K562 (cell line): ENCODE measurements at regions not wholly inside any gene's neighbourhood (a gene's known extent, or its start where the extent isn't known, plus 50 kb on each side); places are given as distances from the start of the nearest gene placed in this dataset.

Source experiments
- ATAC-seq: fragments of 200-7000 bp; cut with Tn5 transposase; 3 replicates; pipeline ENCODE4 v1.9.1; 2020; ENCODE audit warnings: moderate library complexity
- BruUV-seq: library from RNA; stranded (reverse); fragments of 400-500 nt; replicated peaks from 2 replicates; lab custom pipeline; 2021; lab: Mats Ljungman, UMichigan
- CTCF ChIA-PET: fragments of 300-600 bp; formaldehyde crosslinking; extraction: SDS; loops from one replicate; lab custom pipeline; 2021; ENCODE audit warnings: low intra/inter-chr PET ratio; lab: Yijun Ruan, JAX
- POLR2A ChIA-PET: fragments of 300-600, 350-650 bp; sonication (Branson Sonifier 250); formaldehyde crosslinking; extraction: SDS; loops from one replicate; lab custom pipeline; 2021; ENCODE audit warnings: antibody characterized with exemption, inconsistent platforms; lab: Yijun Ruan, JAX
- DNase-seq, 4 experiments: peaks; one replicate each; pipeline versions ENCODE4 v3.0.0 to v3.0.0-alpha.2; 2011 to 2018; ENCODE audit warnings: low spot score in 3 of 4, mixed read lengths in 3 of 4; ENCODE audit errors: extremely low read depth in 1 of 4
- FAIRE-seq: peaks from 2 replicates; lab custom pipeline; 2011; peaks lifted over from hg19 to GRCh38; lab: Jason Lieb, UNC
- H2AFZ ChIP-seq: 2 replicates; pipeline ENCODE4 v1.6.0; 2011; ENCODE audit warnings: low read depth, low read length, control low read depth, inconsistent platforms
- H3K27ac ChIP-seq: fragments of 200-600 bp; 3 replicates; pipeline ENCODE4 v1.8.0; 2011; ENCODE audit warnings: low read depth, mild to moderate bottlenecking, control low read depth, inconsistent platforms, low read length, moderate library complexity, mixed read lengths; ENCODE audit errors: extremely low read depth
- H3K27me3 ChIP-seq, 2 experiments: fragments of 300-600 bp in 1 of 2; 2 replicates in 1 of 2; 3 replicates in 1 of 2; pipeline versions ENCODE4 v1.6.0 to v1.8.0; 2011; ENCODE audit warnings: inconsistent platforms in 2 of 2, low read length in 2 of 2, mild to moderate bottlenecking in 1 of 2, mixed read lengths in 1 of 2, moderate library complexity in 1 of 2; ENCODE audit not compliant: control insufficient read depth in 2 of 2, insufficient read depth in 2 of 2
- H3K36me3 ChIP-seq: fragments of 300-600 bp; 3 replicates; pipeline ENCODE4 v1.8.0; 2011; ENCODE audit warnings: mild to moderate bottlenecking, low read length, inconsistent platforms; ENCODE audit not compliant: control insufficient read depth, insufficient read depth
- H3K4me1 ChIP-seq, 2 experiments: fragments of 200-600 bp in 1 of 2; replicated peaks in 1 of 2; 2 replicates in 1 of 2; 3 replicates in 1 of 2; pipeline versions ENCODE4 v1.5.1 to v1.8.0; 2011; ENCODE audit warnings: inconsistent platforms in 2 of 2, low read length in 2 of 2, mild to moderate bottlenecking in 1 of 2, mixed read lengths in 1 of 2, moderate library complexity in 1 of 2; ENCODE audit not compliant: control insufficient read depth in 2 of 2, insufficient read depth in 2 of 2
- H3K4me2 ChIP-seq: 2 replicates; pipeline ENCODE4 v1.6.1; 2011; ENCODE audit warnings: low read length, control low read depth, inconsistent platforms, mixed read lengths; ENCODE audit not compliant: insufficient read depth
- H3K4me3 ChIP-seq: fragments of 200-600 bp; sonication (generic), shearing (Covaris generic); 2 replicates; pipeline ENCODE4 v1.5.1; 2016; ENCODE audit warnings: control low read depth, inconsistent platforms
- H3K79me2 ChIP-seq: fragments of 200-600 bp; 3 replicates; pipeline ENCODE4 v1.8.0; 2011; ENCODE audit warnings: low read length, inconsistent platforms; ENCODE audit not compliant: control insufficient read depth, insufficient read depth
- H3K9ac ChIP-seq, 2 experiments: 2 replicates each; pipeline versions ENCODE4 v1.6.0 to v1.6.1; 2011; ENCODE audit warnings: low read depth in 2 of 2, low read length in 2 of 2, control low read depth in 1 of 2, inconsistent platforms in 1 of 2, mild to moderate bottlenecking in 1 of 2, mixed read lengths in 1 of 2; ENCODE audit not compliant: insufficient read depth in 1 of 2
- H3K9me1 ChIP-seq: one replicate; pipeline ENCODE4 v1.6.0; 2011; ENCODE audit warnings: inconsistent platforms, mild to moderate bottlenecking, low read length, moderate library complexity; ENCODE audit not compliant: control insufficient read depth, insufficient read depth
- H3K9me3 ChIP-seq: replicated peaks from 2 replicates; pipeline ENCODE4 v1.5.1; 2011; ENCODE audit warnings: low read depth, low read length, inconsistent platforms; ENCODE audit not compliant: control insufficient read depth, insufficient read depth
- H4K20me1 ChIP-seq: replicated peaks from 2 replicates; pipeline ENCODE4 v1.6.1; 2011; ENCODE audit warnings: low read length, inconsistent platforms, mixed read lengths; ENCODE audit not compliant: control insufficient read depth, insufficient read depth
- CBFA2T2 ChIP-seq: fragments of 450-650 bp; conservative IDR thresholded peaks from 2 replicates; pipeline ENCODE4 v1.6.1; 2017; ENCODE audit warnings: mild to moderate bottlenecking
- CHAMP1 ChIP-seq: fragments of 450-650 bp; IDR thresholded peaks from 2 replicates; pipeline ENCODE4 v1.6.1; 2016; ENCODE audit warnings: mild to moderate bottlenecking
- DACH1 ChIP-seq: fragments of 450-650 bp; IDR thresholded peaks from 2 replicates; pipeline ENCODE4 v1.6.1; 2018; ENCODE audit not compliant: partially characterized antibody
- HIVEP1 ChIP-seq: fragments of 250-450 bp; sonication (Bioruptor Pico); IDR thresholded peaks from 2 replicates; pipeline ENCODE4 v1.4.0; 2020; ENCODE audit warnings: mild to moderate bottlenecking
- KLF16 ChIP-seq: IDR thresholded peaks from 2 replicates; pipeline ENCODE4 v1.6.1; 2016; ENCODE audit warnings: antibody characterized with exemption
- MIER1 ChIP-seq: fragments of 450-650 bp; IDR thresholded peaks from 2 replicates; pipeline ENCODE4 v1.6.1; 2016; ENCODE audit warnings: antibody characterized with exemption, mild to moderate bottlenecking, low read depth
- RAD51 ChIP-seq: fragments of 450-650 bp; IDR thresholded peaks from 2 replicates; pipeline ENCODE4 v1.7.1; 2016; ENCODE audit warnings: low read depth, mild to moderate bottlenecking, borderline replicate concordance
- TFE3 ChIP-seq: fragments of 450-650 bp; formaldehyde crosslinking; IDR thresholded peaks from 2 replicates; pipeline ENCODE4 v1.4.0; 2020; ENCODE audit warnings: mild to moderate bottlenecking, mixed read lengths
- TOE1 ChIP-seq, 2 experiments: fragments of 450-650 bp in 1 of 2; sonication (generic) in 1 of 2; formaldehyde crosslinking in 1 of 2; IDR thresholded peaks; 2 replicates each; pipeline versions ENCODE4 v1.7.1 to v1.8.0; 2016 to 2022; ENCODE audit warnings: borderline replicate concordance in 2 of 2, mild to moderate bottlenecking in 2 of 2, antibody characterized with exemption in 1 of 2, inconsistent platforms in 1 of 2, low read depth in 1 of 2, missing genetic modification reagents in 1 of 2, moderate library complexity in 1 of 2
- WGBS: fragments of 100-300 bp; shearing (Covaris generic); methylation state at CpG from one replicate; pipeline ENCODE4 v1.1.6; 2016; ENCODE audit warnings: low coverage, mixed read lengths; ENCODE audit not compliant: insufficient coverage; ENCODE audit errors: missing lambda C conversion rate; 5-methylcytosine and 5-hydroxymethylcytosine counted together
- in situ Hi-C: fragments of 300-500 bp; cut with MboI; formaldehyde crosslinking; loops from 4 replicates; pipeline ENCODE4 v1.15.0; 2018; ENCODE audit warnings: inconsistent platforms, mixed read lengths
- intact Hi-C: fragments of 100-400 bp; cut with micrococcal nuclease; formaldehyde crosslinking; loops from 2 replicates; pipeline ENCODE4 v1.14.2; 2022
- TF ChIP-seq, protein P1 (sequence below): sonication (generic); formaldehyde crosslinking; IDR thresholded peaks from 2 replicates; pipeline ENCODE4 v1.5.0; 2020; ENCODE audit warnings: missing genetic modification reagents

GRCh38 chr7:67732898-67733297 is 736.3 kb downstream of the TYW1 start (continued):
- TF ChIP-seq CHAMP1 (0 out of 2 replicates have a peak, but pooled peaks have one; percentile 39), KLF16 (no peak), DACH1 (peak; percentile 97)

DNA sequence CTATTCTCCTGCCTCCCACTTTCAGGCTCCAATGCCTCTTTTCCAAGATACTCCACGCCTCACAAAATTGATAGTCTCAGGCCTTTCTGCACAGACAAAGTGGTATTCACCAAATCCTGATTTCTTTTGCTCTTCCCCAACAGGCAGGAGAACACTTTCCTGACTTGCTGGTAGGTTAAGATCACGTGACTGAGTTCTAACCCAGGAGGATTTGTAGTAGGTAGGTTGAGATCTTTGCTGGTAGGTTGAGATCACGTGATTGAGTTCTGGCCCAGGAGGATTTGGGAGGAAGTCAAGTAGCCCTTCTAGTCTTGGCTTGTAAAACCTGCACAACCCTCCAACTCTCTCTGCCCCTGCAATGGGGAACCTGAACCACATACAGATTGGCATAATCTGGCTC is 741.5 kb downstream of the TYW1 start:
- DNase-seq (no peak), ATAC-seq (no peak), FAIRE-seq (no peak)
- TF ChIP-seq MIER1, result no peak
- TF ChIP-seq, protein P1, sequence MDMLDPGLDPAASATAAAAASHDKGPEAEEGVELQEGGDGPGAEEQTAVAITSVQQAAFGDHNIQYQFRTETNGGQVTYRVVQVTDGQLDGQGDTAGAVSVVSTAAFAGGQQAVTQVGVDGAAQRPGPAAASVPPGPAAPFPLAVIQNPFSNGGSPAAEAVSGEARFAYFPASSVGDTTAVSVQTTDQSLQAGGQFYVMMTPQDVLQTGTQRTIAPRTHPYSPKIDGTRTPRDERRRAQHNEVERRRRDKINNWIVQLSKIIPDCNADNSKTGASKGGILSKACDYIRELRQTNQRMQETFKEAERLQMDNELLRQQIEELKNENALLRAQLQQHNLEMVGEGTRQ, result peak; percentile 17; the same call in 1 of the 2 replicates
- TF ChIP-seq TOE1 (IDR thresholded peaks at IDR 0.05; ENCODE audit: borderline replicate concordance), result peak; percentile 72
- no peak for TF ChIP-seq TOE1 (CRISPR knock-in tag; IDR thresholded peaks at IDR 0.05; ENCODE audit: borderline replicate concordance, low read depth)
- TF ChIP-seq CBFA2T2, result peak; percentile 36
- peak; percentile 77 for TF ChIP-seq RAD51
- no peak for TF ChIP-seq HIVEP1 (CRISPR knock-in tag)
- TF ChIP-seq TFE3 (CRISPR knock-in tag), result peak; percentile 95
- Histone ChIP-seq H3K27me3 (no peaks in the 10 kb centered on the region; a peak in 1 of 5 replicates), H3K4me1 (no peaks in the 10 kb centered on the region), H3K9me3 (no peaks in the 10 kb centered on the region), H2AFZ (no peak overlapping the region), H3K4me3 (no peak overlapping the region), H3K79me2 (no peaks in the 10 kb centered on the region), H4K20me1 (no peaks in the 10 kb centered on the region), H3K9me1 (no peaks in the 10 kb centered on the region), H3K4me2 (no peak overlapping the region), H3K36me3 (no peaks in the 10 kb centered on the region), H3K27ac (no peak overlapping the region), H3K9ac (no peak overlapping the region)
- 4% methylated on average over 3 of the region's 3 CpGs for WGBS
- BruUV-seq, result no TSS peak
- POLR2A ChIA-PET, result no interaction called here
- CTCF ChIA-PET, result no interaction called here
- in situ Hi-C loops (no loop called here), intact Hi-C loops (no loop called here)
